ENCODE measurements at regions not wholly inside any gene's neighbourhood (a gene's known extent, or its start where the extent isn't known, plus 50 kb on each side); places are given as distances from the start of the nearest gene placed in this dataset.
"Not testable (repeated sequence)": the region's sequence is repeated elsewhere in the genome, so short reads cannot be mapped to it uniquely, and the experiment has no call there.

GRCh38 chr10:30731963-30732362 is 102.4 kb upstream of the LYZL2 start:
- TF ChIP-seq CTCF (IDR thresholded peaks at IDR 0.05; ENCODE audit: low read depth, low read length), result no peak
- DNase-seq (ENCODE audit: low read depth, low spot score), result no peak
- H3K4me3 ChIP-seq (ENCODE audit: low read depth, low read length), result no peak overlapping the region
- in situ Hi-C loops (cut with HindIII; ENCODE audit: low sequenced_read_pairs), result no loop called here

DNA sequence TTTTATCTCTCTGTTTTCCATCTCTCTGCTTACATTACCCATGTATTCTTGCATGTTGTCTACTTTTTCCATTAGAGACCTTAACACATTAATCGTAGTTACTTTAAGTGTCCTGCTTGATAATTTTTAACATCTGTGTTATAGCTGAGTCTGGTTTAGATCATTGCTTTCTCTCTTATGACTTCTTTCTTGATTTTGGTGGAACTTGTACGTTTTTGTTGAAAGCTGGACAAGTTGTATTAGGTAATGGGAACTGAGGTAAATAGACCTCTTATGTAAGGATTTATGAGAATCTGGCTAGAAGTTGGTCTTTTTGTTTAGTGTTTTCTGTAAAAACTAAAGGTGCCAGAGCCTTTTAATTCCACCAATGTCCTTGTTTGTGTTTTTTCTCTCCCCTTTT is 100.8 kb upstream of the LYZL2 start:
- H3K4me3 ChIP-seq (ENCODE audit: low read depth, low read length), result no peak overlapping the region
- TF ChIP-seq CTCF (IDR thresholded peaks at IDR 0.05; ENCODE audit: low read depth, low read length), result no peak
- no peak for DNase-seq (ENCODE audit: low read depth, low spot score)
- in situ Hi-C loops (cut with HindIII; ENCODE audit: low sequenced_read_pairs), result no loop called here

GRCh38 chr10:30728766-30729165 is 99.2 kb upstream of the LYZL2 start:
- in situ Hi-C loops (cut with HindIII; ENCODE audit: low sequenced_read_pairs), result no loop called here
- no peak for DNase-seq (ENCODE audit: low read depth, low spot score)

GRCh38 chr10:30728127-30728526 is 98.6 kb upstream of the LYZL2 start:
- in situ Hi-C loops (cut with HindIII; ENCODE audit: low sequenced_read_pairs), result no loop called here
- no peak for TF ChIP-seq CTCF (IDR thresholded peaks at IDR 0.05; ENCODE audit: low read depth, low read length)
- DNase-seq (ENCODE audit: low read depth, low spot score), result no peak
- H3K4me3 ChIP-seq (ENCODE audit: low read depth, low read length), result no peak overlapping the region

More at GRCh38 chr10:30728766-30729165, 99.2 kb upstream of the LYZL2 start:
- no peak for TF ChIP-seq CTCF (IDR thresholded peaks at IDR 0.05; ENCODE audit: low read depth, low read length)
- H3K4me3 ChIP-seq (ENCODE audit: low read depth, low read length), result no peak overlapping the region

GRCh38 chr10:30727524-30727923 is 98.0 kb upstream of the LYZL2 start:
- in situ Hi-C loops (cut with HindIII; ENCODE audit: low sequenced_read_pairs), result no loop called here
- H3K4me3 ChIP-seq (ENCODE audit: low read depth, low read length), result no peak overlapping the region
- no peak for DNase-seq (ENCODE audit: low read depth, low spot score)
- TF ChIP-seq CTCF (IDR thresholded peaks at IDR 0.05; ENCODE audit: low read depth, low read length), result no peak

DNA sequence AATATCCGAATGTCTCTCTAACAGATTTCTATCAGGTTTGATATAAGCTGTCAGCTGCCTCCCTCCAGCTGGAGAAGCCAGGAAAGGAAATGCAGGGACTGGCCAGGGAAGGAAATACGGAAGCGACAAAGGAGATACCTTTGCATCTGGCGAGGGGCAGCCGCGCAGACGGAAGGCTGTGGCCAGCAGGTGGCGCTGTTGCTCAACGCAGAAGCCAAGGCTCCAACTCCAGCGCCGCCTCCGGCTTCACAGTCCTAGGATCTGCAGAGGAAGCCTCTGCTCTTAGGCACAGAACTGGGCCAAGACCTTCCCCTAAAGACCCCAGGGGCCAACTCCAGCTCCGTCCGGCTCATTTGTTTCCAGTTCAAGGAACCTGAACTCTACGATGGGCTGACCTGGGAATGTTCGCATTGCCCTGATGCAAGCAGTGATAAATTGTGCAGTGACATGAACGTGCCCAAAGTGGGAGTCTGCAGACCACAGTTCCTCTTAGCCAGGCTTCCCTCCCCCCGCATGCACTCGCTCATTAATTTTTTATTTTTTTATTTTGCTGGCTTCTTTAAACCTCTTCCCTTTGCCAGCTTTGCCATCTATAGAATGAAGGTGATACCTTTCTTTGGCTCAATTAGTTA is 97.3 kb upstream of the LYZL2 start:
- peak; percentile 71 for DNase-seq (ENCODE audit: low read depth, low spot score)
- H3K4me3 ChIP-seq (ENCODE audit: low read depth, low read length); in situ Hi-C loops (cut with HindIII; ENCODE audit: low sequenced_read_pairs): not testable (repeated sequence)
- peak; percentile 72 for TF ChIP-seq CTCF (IDR thresholded peaks at IDR 0.05; ENCODE audit: low read depth, low read length)

Data from astrocyte of the spinal cord (primary cell).